ENCODE measurements at regions not wholly inside any gene's neighbourhood (a gene's known extent, or its start where the extent isn't known, plus 50 kb on each side); places are given as distances from the start of the nearest gene placed in this dataset.

GRCh38 chr12:47022296-47022695, 57.1 kb upstream of the PCED1B start:
- TF ChIP-seq CTCF (IDR thresholded peaks at IDR 0.05; ENCODE audit: low read depth, low read length), result no peak
- H3K4me3 ChIP-seq (replicated peaks in 1 of 2; ENCODE audit: low read depth in 2 of 2, low read length in 2 of 2), result no peak overlapping the region
- DNase-seq (ENCODE audit: low read depth in 2 of 2), result peak; percentile 77 to 80

- no peak for TF ChIP-seq CTCF (IDR thresholded peaks at IDR 0.05; ENCODE audit: low read depth, low read length)
- no peak for DNase-seq (ENCODE audit: low read depth in 2 of 2)
Measured at GRCh38 chr12:47023311-47023710, 56.1 kb upstream of the PCED1B start.

GRCh38 chr12:47023953-47024352, 55.5 kb upstream of the PCED1B start:
- no peak for DNase-seq (ENCODE audit: low read depth in 2 of 2)
- no peak overlapping the region for H3K4me3 ChIP-seq (replicated peaks in 1 of 2; ENCODE audit: low read depth in 2 of 2, low read length in 2 of 2)
- no peak for TF ChIP-seq CTCF (IDR thresholded peaks at IDR 0.05; ENCODE audit: low read depth, low read length)

More at GRCh38 chr12:47023311-47023710, 56.1 kb upstream of the PCED1B start:
- H3K4me3 ChIP-seq (replicated peaks in 1 of 2; ENCODE audit: low read depth in 2 of 2, low read length in 2 of 2), result no peak overlapping the region

- peak in 1 of 2 donors; percentile 67 for DNase-seq (ENCODE audit: low read depth in 2 of 2)
- TF ChIP-seq CTCF (IDR thresholded peaks at IDR 0.05; ENCODE audit: low read depth, low read length), result no peak
- H3K4me3 ChIP-seq (replicated peaks in 1 of 2; ENCODE audit: low read depth in 2 of 2, low read length in 2 of 2), result no peak overlapping the region
Measured at GRCh38 chr12:47024463-47024862, 55.0 kb upstream of the PCED1B start.

GRCh38 chr12:47025349-47025748, 54.1 kb upstream of the PCED1B start:
- TF ChIP-seq CTCF (IDR thresholded peaks at IDR 0.05; ENCODE audit: low read depth, low read length), result no peak
- H3K4me3 ChIP-seq (replicated peaks in 1 of 2; ENCODE audit: low read depth in 2 of 2, low read length in 2 of 2), result no peak overlapping the region
- DNase-seq (ENCODE audit: low read depth in 2 of 2), result no peak

DNA sequence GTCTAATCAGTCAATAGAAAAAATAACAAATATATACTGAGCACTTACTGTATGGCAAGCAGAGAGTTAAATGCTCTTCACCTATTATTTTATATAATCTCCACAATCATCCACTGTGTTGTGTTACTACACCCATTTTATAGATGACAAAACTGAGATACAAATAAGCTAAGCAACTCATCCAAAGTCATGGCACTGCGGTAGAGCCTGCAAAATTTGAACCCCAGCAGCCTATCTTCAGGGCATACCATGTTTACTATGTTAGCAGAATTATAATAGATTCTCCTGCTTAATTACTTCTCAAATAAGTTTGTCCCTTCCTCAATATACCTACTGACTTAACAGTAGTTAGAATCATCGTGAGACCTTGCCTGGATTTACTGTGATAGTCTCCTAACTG, 53.6 kb upstream of the PCED1B start:
- H3K4me3 ChIP-seq (replicated peaks in 1 of 2; ENCODE audit: low read depth in 2 of 2, low read length in 2 of 2), result no peak overlapping the region
- no peak for TF ChIP-seq CTCF (IDR thresholded peaks at IDR 0.05; ENCODE audit: low read depth, low read length)
- no peak for DNase-seq (ENCODE audit: low read depth in 2 of 2)

DNA sequence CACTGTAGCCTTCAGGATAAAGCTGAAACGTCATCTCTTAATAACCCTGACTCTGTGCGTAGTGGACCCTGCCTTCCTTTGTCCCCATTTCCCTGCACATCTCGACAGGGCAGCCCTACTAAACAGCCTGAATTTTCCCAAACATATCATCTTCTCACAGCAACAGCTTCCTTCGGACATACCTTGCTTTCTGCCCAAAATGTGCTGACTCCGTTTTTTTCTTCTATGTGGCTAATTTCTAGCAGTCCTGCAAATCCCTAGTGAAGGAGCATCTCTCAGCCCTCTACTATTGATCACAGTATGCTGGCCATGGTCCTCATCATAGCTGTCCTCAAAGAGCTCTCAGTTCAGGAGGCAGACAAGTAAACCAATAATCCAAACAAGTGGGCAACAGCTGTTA, 53.1 kb upstream of the PCED1B start:
- no peak for TF ChIP-seq CTCF (IDR thresholded peaks at IDR 0.05; ENCODE audit: low read depth, low read length)
- no peak for DNase-seq (ENCODE audit: low read depth in 2 of 2)
- H3K4me3 ChIP-seq (replicated peaks in 1 of 2; ENCODE audit: low read depth in 2 of 2, low read length in 2 of 2), result no peak overlapping the region
